ENCODE measurements at regions not wholly inside any gene's neighbourhood (a gene's known extent, or its start where the extent isn't known, plus 50 kb on each side); places are given as distances from the start of the nearest gene placed in this dataset.

GRCh38 chr11:100515087-100515486, 172.0 kb upstream of the ARHGAP42 start:
- TF ChIP-seq POLR2AphosphoS5 (IDR thresholded peaks at IDR 0.05) = no peak
- TF ChIP-seq, protein P1, sequence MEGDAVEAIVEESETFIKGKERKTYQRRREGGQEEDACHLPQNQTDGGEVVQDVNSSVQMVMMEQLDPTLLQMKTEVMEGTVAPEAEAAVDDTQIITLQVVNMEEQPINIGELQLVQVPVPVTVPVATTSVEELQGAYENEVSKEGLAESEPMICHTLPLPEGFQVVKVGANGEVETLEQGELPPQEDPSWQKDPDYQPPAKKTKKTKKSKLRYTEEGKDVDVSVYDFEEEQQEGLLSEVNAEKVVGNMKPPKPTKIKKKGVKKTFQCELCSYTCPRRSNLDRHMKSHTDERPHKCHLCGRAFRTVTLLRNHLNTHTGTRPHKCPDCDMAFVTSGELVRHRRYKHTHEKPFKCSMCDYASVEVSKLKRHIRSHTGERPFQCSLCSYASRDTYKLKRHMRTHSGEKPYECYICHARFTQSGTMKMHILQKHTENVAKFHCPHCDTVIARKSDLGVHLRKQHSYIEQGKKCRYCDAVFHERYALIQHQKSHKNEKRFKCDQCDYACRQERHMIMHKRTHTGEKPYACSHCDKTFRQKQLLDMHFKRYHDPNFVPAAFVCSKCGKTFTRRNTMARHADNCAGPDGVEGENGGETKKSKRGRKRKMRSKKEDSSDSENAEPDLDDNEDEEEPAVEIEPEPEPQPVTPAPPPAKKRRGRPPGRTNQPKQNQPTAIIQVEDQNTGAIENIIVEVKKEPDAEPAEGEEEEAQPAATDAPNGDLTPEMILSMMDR (IDR thresholded peaks at IDR 0.05) = no peak
- no peak for TF ChIP-seq POLR2A (IDR thresholded peaks at IDR 0.05)
- TF ChIP-seq EP300 (IDR thresholded peaks at IDR 0.05) = no peak

All from stomach (tissue), 4 donors.